Amniotic stem cell (primary cell): ENCODE measurements at regions not wholly inside any gene's neighbourhood (a gene's known extent, or its start where the extent isn't known, plus 50 kb on each side); places are given as distances from the start of the nearest gene placed in this dataset.

Experiments
- DNase-seq: peaks from one replicate; lab custom pipeline; 2025; lab: John Stamatoyannopoulos, UW

DNA sequence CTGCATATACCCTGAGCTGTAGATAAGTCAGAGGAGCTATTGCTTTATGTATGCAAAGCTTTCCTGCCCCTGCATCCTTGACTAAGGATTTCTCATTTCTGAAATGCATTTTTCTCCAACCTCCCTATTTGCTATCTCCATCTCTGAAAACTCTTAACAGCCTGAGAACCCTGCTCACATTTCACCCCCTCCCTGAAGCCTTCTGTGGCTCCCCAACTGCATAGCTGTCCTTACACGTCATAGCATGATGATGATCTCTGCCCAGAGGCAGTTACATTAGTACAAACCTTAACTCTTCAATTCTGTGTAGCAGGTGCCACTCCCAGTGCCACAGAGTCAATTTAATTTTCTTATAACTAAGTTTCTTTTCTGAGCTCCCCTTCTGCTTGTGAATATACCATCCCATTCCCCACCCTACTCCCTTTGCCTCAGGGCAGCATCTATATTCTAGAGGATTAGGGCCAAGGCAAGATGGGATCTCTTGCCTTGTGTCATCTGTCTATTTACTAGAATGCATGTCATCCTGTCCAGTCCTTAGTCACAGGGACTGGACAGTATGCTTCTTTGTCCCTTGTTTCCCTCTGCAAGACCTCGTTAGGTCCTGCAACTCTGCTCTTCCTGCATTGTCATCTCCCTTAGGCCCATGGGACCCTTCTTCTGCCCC is 149.7 kb upstream of the SPRY4 start:
- no peak for DNase-seq

- DNase-seq = no peak
Measured at GRCh38 chr5:142473038-142473437, 148.2 kb upstream of the SPRY4 start.

GRCh38 chr5:142472306-142472951 is 147.6 kb upstream of the SPRY4 start:
- DNase-seq = peak; percentile 71

GRCh38 chr5:142466195-142466971 is 141.6 kb upstream of the SPRY4 start:
- no peak for DNase-seq

GRCh38 chr5:142465476-142465875 is 140.7 kb upstream of the SPRY4 start:
- DNase-seq = no peak

- no peak for DNase-seq
Measured at GRCh38 chr5:142463904-142464303, 139.1 kb upstream of the SPRY4 start.

GRCh38 chr5:142461028-142461590 is 136.3 kb upstream of the SPRY4 start:
- no peak for DNase-seq

GRCh38 chr5:142459209-142459608 is 134.4 kb upstream of the SPRY4 start:
- DNase-seq = no peak

DNA sequence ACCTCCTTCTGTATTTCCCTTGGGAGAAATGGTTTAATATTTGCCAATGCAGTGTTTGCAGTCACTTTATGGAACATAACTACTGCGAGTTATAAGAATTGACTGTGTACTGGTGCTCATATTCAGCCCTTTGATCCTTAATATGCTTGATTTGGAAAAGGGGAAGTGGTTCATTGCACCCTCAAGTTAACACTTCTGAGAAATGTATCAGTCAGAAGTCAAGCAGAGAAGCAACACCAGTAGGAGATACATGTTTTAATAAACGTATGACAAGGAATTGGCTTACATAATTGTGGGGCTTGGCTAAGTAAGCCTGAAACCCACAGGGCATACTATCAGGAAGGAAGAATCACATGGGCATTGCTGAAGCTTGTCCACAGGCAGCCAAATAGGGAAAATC is 131.0 kb upstream of the SPRY4 start:
- no peak for DNase-seq

GRCh38 chr5:142453932-142454331 is 129.1 kb upstream of the SPRY4 start:
- no peak for DNase-seq

DNA sequence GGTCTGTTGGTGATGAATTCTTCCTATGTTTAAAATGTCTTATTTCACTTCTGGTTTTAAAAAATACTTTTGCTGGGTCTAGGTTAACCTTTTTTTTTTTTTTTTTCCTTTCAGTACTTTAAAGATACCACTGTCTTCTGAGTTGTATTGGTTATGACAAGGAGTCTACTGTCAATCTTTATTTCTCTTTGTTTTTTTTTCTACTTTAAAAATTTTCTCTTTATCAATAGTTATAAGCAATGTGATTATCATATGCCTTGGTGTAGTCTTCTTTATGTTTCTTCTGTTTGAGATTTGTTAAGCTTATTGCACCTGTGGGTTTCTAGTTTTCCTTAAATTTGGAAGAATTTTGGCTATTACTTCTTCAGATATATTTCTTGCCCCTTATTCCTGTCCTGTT is 125.6 kb upstream of the SPRY4 start:
- no peak for DNase-seq

- DNase-seq = no peak
Measured at GRCh38 chr5:142447887-142448286, 123.1 kb upstream of the SPRY4 start.

- no peak for DNase-seq
Measured at GRCh38 chr5:142446960-142447279, 122.1 kb upstream of the SPRY4 start.

GRCh38 chr5:142446131-142446959 is 121.5 kb upstream of the SPRY4 start:
- no peak for DNase-seq

DNA sequence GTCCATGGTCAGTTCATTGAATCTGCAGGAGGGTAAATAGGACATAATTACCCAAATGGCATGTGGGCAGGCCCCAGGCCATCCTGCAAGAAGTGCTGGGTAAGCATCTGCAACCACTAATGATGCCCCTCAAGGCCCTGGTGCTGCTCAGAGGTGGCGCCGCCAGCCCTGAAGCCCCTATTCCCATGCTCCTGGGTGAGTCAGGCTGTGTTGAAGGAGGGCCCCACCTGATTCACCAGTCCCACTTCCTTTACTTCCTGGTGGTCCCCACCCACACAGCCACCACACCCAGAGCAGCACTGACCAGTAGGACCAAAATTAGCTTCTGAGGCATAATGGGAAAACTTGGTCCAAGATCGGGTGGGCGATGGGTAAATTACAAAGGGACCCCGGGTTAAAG is 120.4 kb upstream of the SPRY4 start:
- DNase-seq = no peak

DNA sequence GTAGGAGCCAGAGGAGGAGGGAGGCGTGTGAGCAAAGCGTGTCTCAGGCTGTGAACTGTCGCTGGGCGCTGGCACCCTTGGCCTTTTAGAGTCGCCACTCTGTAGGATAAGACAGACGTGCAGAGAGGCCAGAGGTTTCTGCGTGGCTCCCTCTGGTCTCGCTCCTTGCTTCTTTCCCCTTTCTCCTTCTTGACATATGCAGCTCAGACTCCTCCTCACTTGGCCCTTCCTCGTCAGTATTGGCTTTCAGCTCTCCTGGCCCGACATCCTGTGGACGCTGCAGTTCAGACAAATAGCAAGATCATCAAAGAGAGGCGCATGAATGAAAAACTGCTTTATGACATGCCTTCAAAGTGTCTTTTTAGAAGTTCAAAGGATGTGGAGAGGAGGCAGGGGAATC is 116.8 kb upstream of the SPRY4 start:
- DNase-seq = no peak

DNA sequence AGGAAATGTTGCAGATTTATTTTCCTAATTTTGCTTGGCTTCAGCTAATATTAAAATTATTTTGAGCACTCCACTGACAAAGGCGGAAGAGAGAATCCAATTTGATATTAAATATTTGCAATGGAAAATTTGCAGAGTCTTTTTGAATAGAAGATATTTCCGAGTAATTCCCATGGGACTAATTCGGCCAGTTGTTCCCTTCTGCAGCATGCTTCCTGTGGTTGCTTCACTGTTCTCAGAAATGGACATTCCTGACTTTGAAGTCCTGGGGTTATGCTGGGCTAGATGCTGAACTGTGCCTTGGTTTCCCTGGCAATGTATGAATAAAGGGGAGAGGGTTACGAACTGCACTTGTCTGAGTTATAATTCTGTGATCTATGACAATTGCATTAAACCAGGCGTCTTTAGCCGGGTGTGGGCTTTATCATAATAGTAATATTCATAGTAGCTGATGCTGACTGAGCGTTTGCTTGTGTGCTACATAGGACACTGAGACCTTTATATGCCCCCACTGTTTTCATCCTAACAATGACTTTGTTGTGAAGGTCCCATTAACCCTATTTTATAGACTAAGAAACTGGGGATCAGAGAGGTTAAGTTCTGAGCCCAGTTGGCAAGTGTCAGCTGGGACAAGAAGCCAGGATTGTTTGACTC is 114.5 kb upstream of the SPRY4 start:
- no peak for DNase-seq

DNA sequence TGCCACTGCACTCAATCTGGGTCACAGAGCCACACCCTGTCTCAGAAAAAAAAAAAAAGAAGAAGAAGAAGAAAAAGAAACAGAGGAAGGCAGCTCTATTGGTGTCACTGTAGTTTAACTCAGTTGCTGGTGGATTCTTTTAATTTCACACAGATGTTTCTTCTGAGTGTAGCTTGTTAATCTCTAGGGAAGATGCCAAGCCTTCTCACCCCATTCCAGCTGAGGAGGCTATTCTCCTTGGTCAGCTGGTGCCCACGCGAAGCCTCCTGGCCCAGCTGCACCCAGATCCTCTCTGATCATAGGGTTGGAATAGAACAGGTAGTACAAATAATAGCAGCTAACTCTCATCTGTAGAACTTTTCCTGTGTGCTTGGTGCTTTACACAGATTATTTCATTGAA is 113.8 kb upstream of the SPRY4 start:
- no peak for DNase-seq

DNA sequence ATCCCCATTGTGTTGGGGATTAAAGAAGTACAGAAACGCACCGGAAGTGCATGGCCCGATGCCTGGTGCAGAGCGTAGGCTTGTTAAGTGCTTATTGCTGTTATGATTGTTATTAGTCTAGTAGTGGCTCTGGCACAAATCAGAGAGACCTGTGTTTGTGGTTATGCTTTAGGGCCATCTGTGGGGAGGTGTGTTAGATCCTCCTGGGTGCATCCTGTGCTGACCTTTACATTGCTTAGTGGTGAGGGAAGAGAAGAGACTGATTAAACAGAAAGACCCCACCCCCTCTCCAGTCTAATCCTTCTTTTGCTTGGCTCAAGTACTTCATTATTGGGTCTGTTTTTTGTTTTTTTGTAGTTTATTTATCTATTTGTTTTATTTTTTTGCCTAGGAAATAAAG is 112.7 kb upstream of the SPRY4 start:
- no peak for DNase-seq

DNA sequence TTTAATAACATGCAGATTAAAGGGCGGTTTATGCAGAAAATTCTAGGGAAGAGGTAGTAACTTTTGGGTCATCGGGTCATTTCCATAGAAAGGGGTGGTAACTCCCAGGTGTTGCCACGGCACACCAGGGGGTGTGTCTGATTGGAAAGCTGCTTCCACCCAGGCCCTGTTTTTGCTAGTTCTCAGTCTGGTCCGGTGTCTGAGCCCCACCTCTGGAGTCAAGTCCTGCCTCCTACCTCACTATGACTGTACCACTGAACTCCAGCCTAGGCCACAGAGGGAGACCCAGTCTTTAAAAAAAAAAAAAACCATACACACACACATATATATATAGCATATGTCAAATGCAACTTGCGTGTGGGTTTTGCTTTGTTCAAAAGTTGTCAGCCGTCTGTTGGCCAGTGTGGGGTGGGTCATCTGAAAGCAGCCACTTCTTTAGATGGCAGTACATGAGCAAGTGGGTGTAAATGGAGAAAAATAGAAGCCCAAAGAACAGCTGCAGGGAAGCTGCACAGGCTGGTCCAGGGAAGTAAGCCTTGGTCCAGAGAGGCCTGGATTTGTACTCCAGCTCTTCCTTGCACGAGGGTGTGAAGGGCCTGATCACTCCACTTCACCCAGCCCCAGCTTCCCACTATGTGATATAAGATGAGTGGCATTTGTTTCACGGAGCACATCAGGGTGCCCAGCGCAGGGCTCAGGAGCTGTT is 110.7 kb upstream of the SPRY4 start:
- DNase-seq = no peak

DNA sequence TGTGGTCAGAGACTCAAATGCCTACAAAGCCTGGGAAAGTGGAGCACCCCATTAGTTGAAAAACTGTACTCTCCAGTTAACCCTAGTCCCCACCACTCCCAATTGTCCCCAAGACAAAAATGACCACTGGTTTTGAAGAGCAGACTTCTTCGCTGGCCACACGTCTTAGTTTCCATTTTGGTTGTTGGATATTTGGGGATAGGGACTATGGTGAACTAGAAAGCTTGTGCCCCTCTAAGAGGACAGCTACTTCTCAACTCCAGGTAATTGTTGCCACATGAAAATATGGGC is 109.4 kb upstream of the SPRY4 start:
- DNase-seq = no peak
